H1 (cell line): ENCODE measurements at regions not wholly inside any gene's neighbourhood (a gene's known extent, or its start where the extent isn't known, plus 50 kb on each side); places are given as distances from the start of the nearest gene placed in this dataset.

Experiments
- CTCF ChIA-PET: fragments of 300-600 bp; sonication (Branson Sonifier 250); formaldehyde crosslinking; loops from one replicate; lab custom pipeline; 2021; ENCODE audit not compliant: partially characterized antibody; lab: Charles Lee
- POLR2A ChIA-PET: fragments of 300-600 bp; sonication (Branson Sonifier 250); formaldehyde crosslinking; loops from one replicate; lab custom pipeline; 2021; ENCODE audit warnings: inconsistent platforms; ENCODE audit not compliant: partially characterized antibody; lab: Charles Lee
- DNase-seq, 2 experiments: peaks; one replicate each; pipeline versions ENCODE4 v3.0.0 to v3.0.0-alpha.2; 2010 to 2022; ENCODE audit warnings: low spot score in 2 of 2, low read depth in 1 of 2, mixed read lengths in 1 of 2
- FAIRE-seq: peaks from 2 replicates; lab custom pipeline; 2011; peaks lifted over from hg19 to GRCh38; lab: Jason Lieb, UNC
- H2AFZ ChIP-seq: 2 replicates; pipeline ENCODE4 v1.8.1; 2012; ENCODE audit warnings: low read length, inconsistent platforms
- H2AK5ac ChIP-seq: 2 replicates; pipeline ENCODE4 v1.6.1; 2013; ENCODE audit warnings: low read depth, low read length
- H2BK120ac ChIP-seq: replicated peaks from 2 replicates; pipeline ENCODE3; 2013; ENCODE audit warnings: low read depth, low read length, inconsistent platforms
- H2BK12ac ChIP-seq: 2 replicates; pipeline ENCODE4 v1.6.1; 2013; ENCODE audit warnings: low read depth, low read length
- H2BK15ac ChIP-seq: 2 replicates; pipeline ENCODE4 v1.6.1; 2013; ENCODE audit warnings: low read length
- H2BK20ac ChIP-seq: 2 replicates; pipeline ENCODE4 v1.6.1; 2013; ENCODE audit warnings: low read length
- H2BK5ac ChIP-seq: 2 replicates; pipeline ENCODE4 v1.6.1; 2013; ENCODE audit warnings: low read depth, low read length
- H3K14ac ChIP-seq: 2 replicates; pipeline ENCODE4 v1.6.1; 2013; ENCODE audit warnings: inconsistent platforms; ENCODE audit not compliant: insufficient read length
- H3K18ac ChIP-seq: 2 replicates; pipeline ENCODE4 v1.6.1; 2013; ENCODE audit warnings: low read length; ENCODE audit errors: extremely low read depth
- H3K23ac ChIP-seq: 2 replicates; pipeline ENCODE4 v1.6.1; 2013; ENCODE audit warnings: inconsistent platforms; ENCODE audit not compliant: insufficient read length
- H3K23me2 ChIP-seq: 2 replicates; pipeline ENCODE4 v1.6.1; 2013; ENCODE audit warnings: low read depth, low read length
- H3K27ac ChIP-seq: 2 replicates; pipeline ENCODE4 v1.6.1; 2011; ENCODE audit warnings: low read depth, low read length, inconsistent platforms
- H3K27me3 ChIP-seq, 4 experiments: replicated peaks in 1 of 4; 1 replicate in 1 of 4; 2 replicates in 3 of 4; pipeline versions ENCODE4 v1.6.1 to v1.8.1; 2011 to 2013; ENCODE audit warnings: low read length in 3 of 4, mild to moderate bottlenecking in 3 of 4, inconsistent platforms in 2 of 4, mixed read lengths in 2 of 4, moderate library complexity in 1 of 4; ENCODE audit not compliant: control insufficient read depth in 3 of 4, insufficient read depth in 3 of 4; ENCODE audit errors: extremely low read depth in 1 of 4
- H3K36me3 ChIP-seq, 4 experiments: 2 replicates each; pipeline versions ENCODE4 v1.6.1 to v1.8.1; 2011 to 2013; ENCODE audit warnings: mild to moderate bottlenecking in 4 of 4, low read length in 3 of 4, moderate library complexity in 2 of 4, control low read depth in 1 of 4, inconsistent platforms in 1 of 4; ENCODE audit not compliant: insufficient read depth in 4 of 4, control insufficient read depth in 2 of 4
- H3K4ac ChIP-seq: replicated peaks from 2 replicates; pipeline ENCODE3; 2013; ENCODE audit warnings: low read length, low read depth, mixed read lengths, inconsistent platforms; ENCODE audit not compliant: insufficient read length
- H3K4me1 ChIP-seq, 4 experiments: replicated peaks in 1 of 4; 1 replicate in 1 of 4; 2 replicates in 3 of 4; pipeline versions ENCODE4 v1.6.1 to v1.8.1; 2011 to 2013; ENCODE audit warnings: low read length in 3 of 4, inconsistent platforms in 2 of 4, mixed read lengths in 1 of 4; ENCODE audit not compliant: insufficient read depth in 4 of 4, control insufficient read depth in 3 of 4
- H3K4me2 ChIP-seq, 2 experiments: 2 replicates each; pipeline versions ENCODE4 v1.6.1 to v1.8.1; 2011 to 2013; ENCODE audit warnings: low read depth in 2 of 2, low read length in 2 of 2, control low read depth in 1 of 2, inconsistent platforms in 1 of 2, mild to moderate bottlenecking in 1 of 2; ENCODE audit not compliant: insufficient read depth in 1 of 2
- H3K4me3 ChIP-seq, 4 experiments: fragments of 200-600, 300-600 bp in 1 of 4; sonication (generic), shearing (Covaris generic), sonication (Bioruptor Twin) in 1 of 4; 2 replicates each; pipeline versions ENCODE4 v1.5.1 to v1.8.1; 2011 to 2016; ENCODE audit warnings: low read length in 4 of 4, low read depth in 3 of 4, control low read depth in 2 of 4, inconsistent platforms in 2 of 4, mild to moderate bottlenecking in 2 of 4, mixed read lengths in 1 of 4, moderate library complexity in 1 of 4; ENCODE audit not compliant: insufficient read depth in 2 of 4; ENCODE audit errors: extremely low read depth in 1 of 4
- H3K56ac ChIP-seq: replicated peaks from 2 replicates; pipeline ENCODE3; 2013; ENCODE audit warnings: low read depth, mild to moderate bottlenecking, mixed read lengths, low read length, inconsistent platforms; ENCODE audit not compliant: insufficient read length
- H3K79me1 ChIP-seq: 2 replicates; pipeline ENCODE4 v1.6.1; 2013; ENCODE audit warnings: low read depth, low read length, control low read depth
- H3K79me2 ChIP-seq, 2 experiments: 2 replicates each; pipeline versions ENCODE4 v1.6.1 to v1.8.1; 2012 to 2013; ENCODE audit warnings: low read length in 2 of 2, mild to moderate bottlenecking in 2 of 2, inconsistent platforms in 1 of 2; ENCODE audit not compliant: insufficient read depth in 2 of 2, control insufficient read depth in 1 of 2
- H3K9ac ChIP-seq, 4 experiments: replicated peaks in 1 of 4; 1 replicate in 1 of 4; 2 replicates in 3 of 4; pipeline versions ENCODE4 v1.6.1 to v1.8.1; 2011 to 2013; ENCODE audit warnings: low read depth in 3 of 4, low read length in 3 of 4, control low read depth in 2 of 4, mild to moderate bottlenecking in 2 of 4, moderate library complexity in 2 of 4, inconsistent platforms in 1 of 4; ENCODE audit errors: extremely low read depth in 1 of 4
- H3K9me3 ChIP-seq, 2 experiments: 2 replicates each; pipeline versions ENCODE4 v1.6.1 to v1.8.1; 2012 to 2013; ENCODE audit warnings: mild to moderate bottlenecking in 2 of 2, moderate library complexity in 2 of 2, control low read depth in 1 of 2, inconsistent platforms in 1 of 2, low read depth in 1 of 2, low read length in 1 of 2, mixed read lengths in 1 of 2; ENCODE audit not compliant: insufficient read depth in 2 of 2
- H4K20me1 ChIP-seq, 2 experiments: replicated peaks in 1 of 2; 2 replicates each; pipeline versions ENCODE3 to v1.8.1; 2011 to 2013; ENCODE audit warnings: inconsistent platforms in 2 of 2, low read length in 2 of 2, mild to moderate bottlenecking in 1 of 2; ENCODE audit not compliant: insufficient read depth in 2 of 2, control insufficient read depth in 1 of 2
- H4K5ac ChIP-seq: 2 replicates; pipeline ENCODE4 v1.6.1; 2013; ENCODE audit warnings: low read length, low read depth, mixed read lengths, inconsistent platforms; ENCODE audit not compliant: insufficient read length
- H4K8ac ChIP-seq: 2 replicates; pipeline ENCODE4 v1.8.0; 2013; ENCODE audit warnings: mild to moderate bottlenecking, moderate library complexity, low read length, inconsistent platforms; ENCODE audit not compliant: insufficient read depth; ENCODE audit errors: extremely low read depth
- H4K91ac ChIP-seq: replicated peaks from 2 replicates; pipeline ENCODE3; 2013; ENCODE audit warnings: low read length, mixed read lengths, inconsistent platforms; ENCODE audit not compliant: insufficient read length
- CREB1 ChIP-seq: IDR thresholded peaks from 2 replicates; pipeline ENCODE4 v1.6.1; 2012; ENCODE audit warnings: inconsistent platforms
- CTBP2 ChIP-seq: IDR thresholded peaks from 2 replicates; pipeline ENCODE4 v1.7.0; 2011; ENCODE audit warnings: borderline replicate concordance, mild to moderate bottlenecking, moderate library complexity, mixed read lengths, low read length; ENCODE audit not compliant: insufficient read depth, insufficient read length
- CTCF ChIP-seq, 3 experiments: IDR thresholded peaks; 1 replicate in 2 of 3; 2 replicates in 1 of 3; pipeline versions ENCODE4 v1.5.1 to v1.6.1; 2011; ENCODE audit warnings: low read length in 3 of 3, mild to moderate bottlenecking in 3 of 3, inconsistent platforms in 2 of 3, low read depth in 1 of 3, moderate library complexity in 1 of 3; ENCODE audit not compliant: insufficient read depth in 1 of 3; ENCODE audit errors: control extremely low read depth in 1 of 3
- JUN ChIP-seq: IDR thresholded peaks from 2 replicates; pipeline ENCODE4 v1.6.1; 2011; ENCODE audit warnings: low read depth, mild to moderate bottlenecking, improper control_type of control experiment, low read length
- SIX5 ChIP-seq: IDR thresholded peaks from 2 replicates; pipeline ENCODE4 v1.6.1; 2011; ENCODE audit warnings: mild to moderate bottlenecking, low read depth, low read length
- SP1 ChIP-seq: IDR thresholded peaks from 2 replicates; pipeline ENCODE4 v1.6.1; 2011; ENCODE audit warnings: low read depth, low read length
- SP2 ChIP-seq: IDR thresholded peaks from 2 replicates; pipeline ENCODE4 v1.6.1; 2012; ENCODE audit warnings: mild to moderate bottlenecking, low read length, inconsistent platforms
- SP4 ChIP-seq: IDR thresholded peaks from 2 replicates; pipeline ENCODE4 v1.6.1; 2012; ENCODE audit warnings: low read length, inconsistent platforms
- SRF ChIP-seq: IDR thresholded peaks from 2 replicates; pipeline ENCODE4 v1.6.1; 2011; ENCODE audit warnings: mild to moderate bottlenecking, low read depth, low read length, moderate library complexity
- ZNF274 ChIP-seq: IDR thresholded peaks from 2 replicates; pipeline ENCODE4 v1.7.0; 2012; ENCODE audit warnings: low read length, borderline replicate concordance; ENCODE audit errors: extremely low read depth
- WGBS, 2 experiments: shearing (Covaris generic) in 1 of 2; methylation state at CpG; one replicate each; pipeline versions ENCODE4 v1.1.6 to v1.1.7; 2013 to 2015; ENCODE audit warnings: low lambda C conversion rate in 2 of 2, mixed read lengths in 2 of 2, inconsistent platforms in 1 of 2, low coverage in 1 of 2, missing lambda C conversion rate in 1 of 2; ENCODE audit not compliant: insufficient replicate concordance in 2 of 2, insufficient coverage in 1 of 2, insufficient read length in 1 of 2; ENCODE audit errors: extremely low coverage in 1 of 2, missing lambda C conversion rate in 1 of 2; 5-methylcytosine and 5-hydroxymethylcytosine counted together

GRCh38 chr15:62802612-62803011, 239.9 kb upstream of the TPM1 start:
- Histone ChIP-seq H2BK120ac (no peak overlapping the region), H3K4me3 (no peak overlapping the region), H3K18ac (no peak overlapping the region), H3K27ac (no peak overlapping the region), H4K8ac (no peak overlapping the region), H4K91ac (no peak overlapping the region), H4K5ac (no peak overlapping the region), H3K56ac (no peak overlapping the region), H2AK5ac (no peak overlapping the region), H3K9me3 (no peaks in the 10 kb centered on the region), H3K27me3 (peaks cover 0 to 2% (median 0%) of the 10 kb centered on the region in 4 experiments; a peak in 2 of 7 replicates), H2BK20ac (no peak overlapping the region), H2BK12ac (no peak overlapping the region), H4K20me1 (peaks cover 0 to 1% of the 10 kb centered on the region in 2 experiments), H3K4ac (no peak overlapping the region), H3K79me2 (no peaks in the 10 kb centered on the region), H2AFZ (no peak overlapping the region), H2BK15ac (no peak overlapping the region), H3K4me2 (no peak overlapping the region), H3K23me2 (no peaks in the 10 kb centered on the region), H3K79me1 (no peaks in the 10 kb centered on the region), H3K23ac (no peak overlapping the region), H2BK5ac (no peak overlapping the region), H3K36me3 (peaks cover 0 to 4% (median 1%) of the 10 kb centered on the region in 4 experiments; a peak in 4 of 8 replicates), H3K14ac (no peak overlapping the region), H3K4me1 (peaks cover 0 to 5% (median 4%) of the 10 kb centered on the region in 4 experiments; a peak in 6 of 7 replicates), H3K9ac (no peak overlapping the region)
- no peak for FAIRE-seq
- CTCF ChIA-PET: interaction anchor here (1.0 to 2.2 kb wide), 4 partner anchors 9 to 125 kb away, joined by 3 to 8 read pairs (median 4); no protein-coding TSS in a partner anchor
- POLR2A ChIA-PET: no interaction called here
- 87% methylated on average over 2 of the region's 2 CpGs; no CpG with 5 or more reads in 1 of the 2 experiments for WGBS, 2 experiments
- no peak for DNase-seq
- TF ChIP-seq CREB1: no peak
- TF ChIP-seq SRF: no peak
- TF ChIP-seq SP1: no peak
- TF ChIP-seq SIX5: no peak
- TF ChIP-seq CTCF (IDR thresholded peaks at IDR 0.05; ENCODE audit: control extremely low read depth in 1 of 3, insufficient read depth in 1 of 3, low read depth in 1 of 3, low read length in 3 of 3): no peak
- TF ChIP-seq ZNF274: no peak
- no peak for TF ChIP-seq JUN
- TF ChIP-seq SP4: no peak
- no peak for TF ChIP-seq CTBP2
- no peak for TF ChIP-seq SP2
